ENCODE measurements at regions not wholly inside any gene's neighbourhood (a gene's known extent, or its start where the extent isn't known, plus 50 kb on each side); places are given as distances from the start of the nearest gene placed in this dataset.

GRCh38 chr3:732326-732928 is 360.4 kb upstream of the CNTN6 start:
- intact Hi-C loops (cut with micrococcal nuclease; ENCODE audit: unreplicated experiment): no loop called here
- ChIA-PET CTCF (no interaction called here), POLR2A (ENCODE audit: low non-redundant PET) (no interaction called here)
- Histone ChIP-seq H3K4me1 (ENCODE audit: insufficient read depth, low read length, poor library complexity, severe bottlenecking) (no peaks in the 10 kb centered on the region), H3K36me3 (ENCODE audit: insufficient read depth, low read length, poor library complexity, severe bottlenecking) (no peaks in the 10 kb centered on the region), H3K9me3 (ENCODE audit: low read depth, low read length, poor library complexity, severe bottlenecking) (no peaks in the 10 kb centered on the region), H3K27ac (ENCODE audit: low read depth, low read length, poor library complexity, severe bottlenecking) (no peak overlapping the region), H3K27me3 (replicated peaks; ENCODE audit: insufficient read depth, low read depth, low read length, poor library complexity) (no peaks in the 10 kb centered on the region), H3K4me3 (ENCODE audit: low read depth, low read length, poor library complexity, severe bottlenecking) (no peak overlapping the region)
- TF ChIP-seq EZH2 (IDR thresholded peaks at IDR 0.05; ENCODE audit: borderline replicate concordance, low read depth, low read length, poor library complexity, severe bottlenecking): no peak
- TF ChIP-seq CTCF (conservative IDR thresholded peaks at IDR 0.05; ENCODE audit: low read depth, low read length): no peak
- DNase-seq (ENCODE audit: low spot score): no peak
- no TSS peak for BruUV-seq (replicated peaks)

- intact Hi-C loops (cut with micrococcal nuclease; ENCODE audit: unreplicated experiment): no loop called here
- BruUV-seq (replicated peaks): no TSS peak
- no peak overlapping the region for H3K27ac ChIP-seq (ENCODE audit: low read depth, low read length, poor library complexity, severe bottlenecking)
- no peak overlapping the region for H3K4me3 ChIP-seq (ENCODE audit: low read depth, low read length, poor library complexity, severe bottlenecking)
- TF ChIP-seq CTCF (conservative IDR thresholded peaks at IDR 0.05; ENCODE audit: low read depth, low read length): no peak
- TF ChIP-seq EZH2 (IDR thresholded peaks at IDR 0.05; ENCODE audit: borderline replicate concordance, low read depth, low read length, poor library complexity, severe bottlenecking): no peak
- no peaks in the 10 kb centered on the region for H3K36me3 ChIP-seq (ENCODE audit: insufficient read depth, low read length, poor library complexity, severe bottlenecking)
- no peaks in the 10 kb centered on the region for H3K4me1 ChIP-seq (ENCODE audit: insufficient read depth, low read length, poor library complexity, severe bottlenecking)
- H3K9me3 ChIP-seq (ENCODE audit: low read depth, low read length, poor library complexity, severe bottlenecking): no peaks in the 10 kb centered on the region
- H3K27me3 ChIP-seq (replicated peaks; ENCODE audit: insufficient read depth, low read depth, low read length, poor library complexity): no peaks in the 10 kb centered on the region
- POLR2A ChIA-PET (ENCODE audit: low non-redundant PET): no interaction called here
- CTCF ChIA-PET: no interaction called here
- no peak for DNase-seq (ENCODE audit: low spot score)
These were observed 359.5 kb upstream of the CNTN6 start for GRCh38 chr3:733313-733712.

GRCh38 chr3:757711-758110 is 335.1 kb upstream of the CNTN6 start:
- no TSS peak for BruUV-seq (replicated peaks)
- TF ChIP-seq CTCF (conservative IDR thresholded peaks at IDR 0.05; ENCODE audit: low read depth, low read length) (no peak), EZH2 (IDR thresholded peaks at IDR 0.05; ENCODE audit: borderline replicate concordance, low read depth, low read length, poor library complexity, severe bottlenecking) (no peak)
- CTCF ChIA-PET: no interaction called here
- no peaks in the 10 kb centered on the region for H3K4me1 ChIP-seq (ENCODE audit: insufficient read depth, low read length, poor library complexity, severe bottlenecking)
- no peak for DNase-seq (ENCODE audit: low spot score)
- H3K27ac ChIP-seq (ENCODE audit: low read depth, low read length, poor library complexity, severe bottlenecking): no peak overlapping the region
- no peaks in the 10 kb centered on the region for H3K9me3 ChIP-seq (ENCODE audit: low read depth, low read length, poor library complexity, severe bottlenecking)
- POLR2A ChIA-PET (ENCODE audit: low non-redundant PET): no interaction called here
- no peaks in the 10 kb centered on the region for H3K27me3 ChIP-seq (replicated peaks; ENCODE audit: insufficient read depth, low read depth, low read length, poor library complexity)
- intact Hi-C loops (cut with micrococcal nuclease; ENCODE audit: unreplicated experiment): no loop called here
- no peaks in the 10 kb centered on the region for H3K36me3 ChIP-seq (ENCODE audit: insufficient read depth, low read length, poor library complexity, severe bottlenecking)
- H3K4me3 ChIP-seq (ENCODE audit: low read depth, low read length, poor library complexity, severe bottlenecking): no peak overlapping the region
